Hepatocyte (in vitro differentiated cells): ENCODE measurements at regions not wholly inside any gene's neighbourhood (a gene's known extent, or its start where the extent isn't known, plus 50 kb on each side); places are given as distances from the start of the nearest gene placed in this dataset.
"Not testable (repeated sequence)": the region's sequence is repeated elsewhere in the genome, so short reads cannot be mapped to it uniquely, and the experiment has no call there.

ENCODE experiments used
- EZH2 ChIP-seq: fragments of 200-600 bp; sonication (generic); IDR thresholded peaks from 2 replicates; pipeline ENCODE4 v1.6.1; 2016; ENCODE audit warnings: antibody characterized with exemption, mild to moderate bottlenecking, borderline replicate concordance
- EZH2phosphoT487 ChIP-seq: fragments of 200-600 bp; sonication (generic); IDR thresholded peaks from one replicate; pipeline ENCODE4 v1.6.1; 2018; ENCODE audit warnings: antibody characterized with exemption, mild to moderate bottlenecking, low read depth, moderate library complexity; ENCODE audit not compliant: unreplicated experiment, severe bottlenecking
- TF ChIP-seq, protein P1 (sequence below): fragments of 200-600 bp; sonication (generic); IDR thresholded peaks from 2 replicates; pipeline ENCODE4 v1.5.1; 2016; ENCODE audit warnings: antibody characterized with exemption, mild to moderate bottlenecking; ENCODE audit not compliant: poor library complexity

- TF ChIP-seq, protein P1, sequence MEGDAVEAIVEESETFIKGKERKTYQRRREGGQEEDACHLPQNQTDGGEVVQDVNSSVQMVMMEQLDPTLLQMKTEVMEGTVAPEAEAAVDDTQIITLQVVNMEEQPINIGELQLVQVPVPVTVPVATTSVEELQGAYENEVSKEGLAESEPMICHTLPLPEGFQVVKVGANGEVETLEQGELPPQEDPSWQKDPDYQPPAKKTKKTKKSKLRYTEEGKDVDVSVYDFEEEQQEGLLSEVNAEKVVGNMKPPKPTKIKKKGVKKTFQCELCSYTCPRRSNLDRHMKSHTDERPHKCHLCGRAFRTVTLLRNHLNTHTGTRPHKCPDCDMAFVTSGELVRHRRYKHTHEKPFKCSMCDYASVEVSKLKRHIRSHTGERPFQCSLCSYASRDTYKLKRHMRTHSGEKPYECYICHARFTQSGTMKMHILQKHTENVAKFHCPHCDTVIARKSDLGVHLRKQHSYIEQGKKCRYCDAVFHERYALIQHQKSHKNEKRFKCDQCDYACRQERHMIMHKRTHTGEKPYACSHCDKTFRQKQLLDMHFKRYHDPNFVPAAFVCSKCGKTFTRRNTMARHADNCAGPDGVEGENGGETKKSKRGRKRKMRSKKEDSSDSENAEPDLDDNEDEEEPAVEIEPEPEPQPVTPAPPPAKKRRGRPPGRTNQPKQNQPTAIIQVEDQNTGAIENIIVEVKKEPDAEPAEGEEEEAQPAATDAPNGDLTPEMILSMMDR = not testable (repeated sequence)
- not testable (repeated sequence) for TF ChIP-seq EZH2, EZH2phosphoT487
Observed at GRCh38 chr1:143837924-143838597, 133.7 kb downstream of the FAM72C start.
